ENCODE measurements at regions not wholly inside any gene's neighbourhood (a gene's known extent, or its start where the extent isn't known, plus 50 kb on each side); places are given as distances from the start of the nearest gene placed in this dataset.

DNA sequence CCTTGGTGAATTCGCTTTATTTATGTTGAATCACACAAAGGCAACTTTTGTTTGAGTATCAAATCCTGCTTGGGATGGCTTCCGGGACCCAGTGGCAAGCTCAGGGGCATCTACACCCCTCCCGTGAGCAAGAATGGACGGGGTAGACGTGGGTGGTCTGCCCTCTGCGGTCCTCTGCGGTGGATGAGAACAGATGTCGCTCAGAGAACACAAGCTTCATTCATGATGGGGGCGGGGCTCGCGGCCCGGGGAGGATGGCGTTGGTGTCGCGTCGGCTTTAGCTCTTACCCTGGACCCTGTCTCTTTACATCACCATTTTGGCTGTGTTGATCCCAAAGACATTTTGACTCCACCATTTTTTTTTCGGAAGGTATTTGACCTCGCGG lies 158.5 kb upstream of the RTL1 start:
- H3K27ac ChIP-seq (ENCODE audit: low read depth, low read length): no peak overlapping the region
- no peaks in the 10 kb centered on the region for H3K4me1 ChIP-seq (ENCODE audit: insufficient read depth, low read length)
- no peaks in the 10 kb centered on the region for H3K9me3 ChIP-seq (ENCODE audit: low read length)
- no peaks in the 10 kb centered on the region for H3K27me3 ChIP-seq (ENCODE audit: control insufficient read depth in 1 of 2, insufficient read depth in 2 of 2, low read length in 2 of 2)
- H3K4me3 ChIP-seq (ENCODE audit: low read depth in 1 of 2, low read length in 2 of 2): no peak overlapping the region
- no peaks in the 10 kb centered on the region for H3K36me3 ChIP-seq (ENCODE audit: insufficient read depth, low read length)
- no peak overlapping the region for H3K9ac ChIP-seq (ENCODE audit: low read length)

DNA sequence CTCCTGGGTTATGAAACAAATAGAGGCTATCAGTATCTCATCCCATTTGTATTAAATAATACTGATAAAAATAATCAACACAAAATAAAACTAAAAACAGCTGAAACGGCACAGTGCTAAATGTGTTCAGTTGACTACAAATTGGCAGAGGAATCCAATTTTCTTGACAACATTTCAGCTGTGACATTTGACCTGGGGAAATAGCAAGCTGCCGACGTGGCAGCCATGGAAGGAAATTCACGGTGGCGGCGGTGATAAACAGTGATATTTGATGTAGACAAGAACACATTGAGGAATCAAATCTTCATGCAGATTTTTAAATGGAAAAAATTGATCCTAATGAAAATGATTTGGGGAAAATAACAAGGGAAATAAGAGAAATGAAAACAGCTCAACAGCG lies 159.1 kb upstream of the RTL1 start:
- Histone ChIP-seq H3K9ac (ENCODE audit: low read length) (no peak overlapping the region), H3K9me3 (ENCODE audit: low read length) (no peaks in the 10 kb centered on the region), H3K4me3 (ENCODE audit: low read depth in 1 of 2, low read length in 2 of 2) (no peak overlapping the region), H3K4me1 (ENCODE audit: insufficient read depth, low read length) (no peaks in the 10 kb centered on the region), H3K27me3 (ENCODE audit: control insufficient read depth in 1 of 2, insufficient read depth in 2 of 2, low read length in 2 of 2) (no peaks in the 10 kb centered on the region), H3K36me3 (ENCODE audit: insufficient read depth, low read length) (no peaks in the 10 kb centered on the region), H3K27ac (ENCODE audit: low read depth, low read length) (no peak overlapping the region)

- Histone ChIP-seq H3K27me3 (ENCODE audit: control insufficient read depth in 1 of 2, insufficient read depth in 2 of 2, low read length in 2 of 2) (no peaks in the 10 kb centered on the region), H3K27ac (ENCODE audit: low read depth, low read length) (no peak overlapping the region), H3K4me3 (ENCODE audit: low read depth in 1 of 2, low read length in 2 of 2) (no peak overlapping the region)
These were observed 159.6 kb upstream of the RTL1 start for GRCh38 chr14:101063121-101063520.

GRCh38 chr14:101064121-101064661 lies 160.7 kb upstream of the RTL1 start:
- no peaks in the 10 kb centered on the region for H3K27me3 ChIP-seq (ENCODE audit: control insufficient read depth in 1 of 2, insufficient read depth in 2 of 2, low read length in 2 of 2)
- H3K4me1 ChIP-seq (ENCODE audit: insufficient read depth, low read length): no peaks in the 10 kb centered on the region
- no peaks in the 10 kb centered on the region for H3K36me3 ChIP-seq (ENCODE audit: insufficient read depth, low read length)
- no peak overlapping the region for H3K27ac ChIP-seq (ENCODE audit: low read depth, low read length)
- H3K4me3 ChIP-seq (ENCODE audit: low read depth in 1 of 2, low read length in 2 of 2): no peak overlapping the region
- H3K9me3 ChIP-seq (ENCODE audit: low read length): no peaks in the 10 kb centered on the region
- H3K9ac ChIP-seq (ENCODE audit: low read length): no peak overlapping the region

More at GRCh38 chr14:101063121-101063520, 159.6 kb upstream of the RTL1 start:
- Histone ChIP-seq H3K36me3 (ENCODE audit: insufficient read depth, low read length) (no peaks in the 10 kb centered on the region), H3K9me3 (ENCODE audit: low read length) (no peaks in the 10 kb centered on the region), H3K9ac (ENCODE audit: low read length) (no peak overlapping the region), H3K4me1 (ENCODE audit: insufficient read depth, low read length) (no peaks in the 10 kb centered on the region)

- H3K36me3 ChIP-seq (ENCODE audit: insufficient read depth, low read length): no peaks in the 10 kb centered on the region
- H3K27me3 ChIP-seq (ENCODE audit: control insufficient read depth in 1 of 2, insufficient read depth in 2 of 2, low read length in 2 of 2): no peaks in the 10 kb centered on the region
- no peak overlapping the region for H3K9ac ChIP-seq (ENCODE audit: low read length)
- H3K4me1 ChIP-seq (ENCODE audit: insufficient read depth, low read length): no peaks in the 10 kb centered on the region
- H3K4me3 ChIP-seq (ENCODE audit: low read depth in 1 of 2, low read length in 2 of 2): no peak overlapping the region
- H3K27ac ChIP-seq (ENCODE audit: low read depth, low read length): no peak overlapping the region
- H3K9me3 ChIP-seq (ENCODE audit: low read length): no peaks in the 10 kb centered on the region
These were observed 161.2 kb upstream of the RTL1 start for GRCh38 chr14:101064718-101065117.

DNA sequence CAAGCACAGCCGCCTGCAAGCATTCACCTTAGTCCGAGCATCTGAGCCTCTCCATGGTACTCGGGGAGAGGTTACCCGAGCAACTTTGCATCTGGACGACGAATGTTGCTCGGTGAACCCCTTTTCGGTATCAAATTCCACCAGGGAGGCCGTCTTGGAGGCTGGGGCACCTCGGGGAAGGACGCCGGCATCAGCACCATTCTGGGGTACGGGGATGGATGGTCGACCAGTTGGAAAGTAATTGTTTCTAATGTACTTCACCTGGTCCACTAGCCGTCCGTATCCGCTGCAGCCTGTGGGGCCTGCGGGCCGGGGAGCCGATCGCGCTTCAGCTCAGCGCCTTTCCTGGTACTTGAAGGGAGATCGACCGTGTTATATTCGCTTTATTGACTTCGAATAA lies 161.7 kb upstream of the RTL1 start:
- Histone ChIP-seq H3K36me3 (ENCODE audit: insufficient read depth, low read length) (no peaks in the 10 kb centered on the region), H3K9me3 (ENCODE audit: low read length) (no peaks in the 10 kb centered on the region), H3K9ac (ENCODE audit: low read length) (no peak overlapping the region), H3K4me3 (ENCODE audit: low read depth in 1 of 2, low read length in 2 of 2) (no peak overlapping the region), H3K4me1 (ENCODE audit: insufficient read depth, low read length) (no peaks in the 10 kb centered on the region), H3K27me3 (ENCODE audit: control insufficient read depth in 1 of 2, insufficient read depth in 2 of 2, low read length in 2 of 2) (no peaks in the 10 kb centered on the region), H3K27ac (ENCODE audit: low read depth, low read length) (no peak overlapping the region)

GRCh38 chr14:101065696-101066694 lies 162.5 kb upstream of the RTL1 start:
- Histone ChIP-seq H3K27me3 (ENCODE audit: control insufficient read depth in 1 of 2, insufficient read depth in 2 of 2, low read length in 2 of 2) (peaks cover 0 to 7% of the 10 kb centered on the region in 2 donors), H3K27ac (ENCODE audit: low read depth, low read length) (no peak overlapping the region), H3K9me3 (ENCODE audit: low read length) (no peaks in the 10 kb centered on the region), H3K4me3 (ENCODE audit: low read depth in 1 of 2, low read length in 2 of 2) (no peak overlapping the region), H3K4me1 (ENCODE audit: insufficient read depth, low read length) (no peaks in the 10 kb centered on the region), H3K36me3 (ENCODE audit: insufficient read depth, low read length) (no peaks in the 10 kb centered on the region), H3K9ac (ENCODE audit: low read length) (no peak overlapping the region)

DNA sequence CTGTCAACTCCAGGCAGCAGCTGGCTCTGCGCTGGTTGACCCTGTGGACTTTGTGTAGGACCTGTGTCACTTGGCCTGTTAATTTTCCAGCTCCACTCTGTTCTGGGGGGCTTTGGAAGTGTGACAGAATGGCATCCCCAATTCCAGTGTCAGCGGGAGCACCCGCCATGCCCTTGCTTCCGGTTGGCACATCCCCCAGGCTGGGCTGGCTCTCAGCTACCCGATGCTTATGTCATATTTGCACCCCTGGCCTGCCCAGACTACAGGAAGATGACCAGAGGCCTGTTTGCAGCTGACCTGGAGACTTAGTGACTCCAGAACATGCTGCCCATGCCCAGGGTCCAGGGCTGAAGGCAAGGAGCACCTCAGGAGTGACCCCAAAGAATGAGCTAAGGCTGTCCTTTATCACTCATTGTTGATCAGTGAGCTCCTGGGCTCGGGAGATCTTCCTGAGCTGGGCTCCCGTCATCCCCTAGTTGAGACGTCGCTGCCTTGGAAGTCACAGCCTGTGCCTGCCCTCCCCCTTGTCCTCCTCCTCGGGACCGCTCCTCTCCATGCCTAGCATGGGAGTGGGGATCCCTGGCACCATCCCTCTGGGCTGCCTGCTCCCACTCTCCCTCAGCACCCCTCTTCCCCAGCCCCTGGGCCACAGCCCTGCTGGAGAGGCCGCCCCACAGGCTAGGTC lies 163.4 kb upstream of the RTL1 start:
- H3K27ac ChIP-seq (ENCODE audit: low read depth, low read length): no peak overlapping the region
- H3K4me3 ChIP-seq (ENCODE audit: low read depth in 1 of 2, low read length in 2 of 2): no peak overlapping the region
- H3K9ac ChIP-seq (ENCODE audit: low read length): no peak overlapping the region
- H3K36me3 ChIP-seq (ENCODE audit: insufficient read depth, low read length): no peaks in the 10 kb centered on the region
- H3K4me1 ChIP-seq (ENCODE audit: insufficient read depth, low read length): no peaks in the 10 kb centered on the region
- peaks cover 0 to 7% of the 10 kb centered on the region in 2 donors for H3K27me3 ChIP-seq (ENCODE audit: control insufficient read depth in 1 of 2, insufficient read depth in 2 of 2, low read length in 2 of 2)
- no peaks in the 10 kb centered on the region for H3K9me3 ChIP-seq (ENCODE audit: low read length)

GRCh38 chr14:101068313-101069227 lies 165.0 kb upstream of the RTL1 start:
- no peaks in the 10 kb centered on the region for H3K36me3 ChIP-seq (ENCODE audit: insufficient read depth, low read length)
- H3K4me3 ChIP-seq (ENCODE audit: low read depth in 1 of 2, low read length in 2 of 2): no peak overlapping the region
- H3K4me1 ChIP-seq (ENCODE audit: insufficient read depth, low read length): no peaks in the 10 kb centered on the region
- H3K27me3 ChIP-seq (ENCODE audit: control insufficient read depth in 1 of 2, insufficient read depth in 2 of 2, low read length in 2 of 2): peaks cover 0 to 7% of the 10 kb centered on the region in 2 donors
- no peak overlapping the region for H3K27ac ChIP-seq (ENCODE audit: low read depth, low read length)
- H3K9ac ChIP-seq (ENCODE audit: low read length): no peak overlapping the region
- H3K9me3 ChIP-seq (ENCODE audit: low read length): no peaks in the 10 kb centered on the region

GRCh38 chr14:101069228-101069549 lies 165.7 kb upstream of the RTL1 start:
- Histone ChIP-seq H3K27me3 (ENCODE audit: control insufficient read depth in 1 of 2, insufficient read depth in 2 of 2, low read length in 2 of 2) (peaks cover 0 to 7% of the 10 kb centered on the region in 2 donors), H3K36me3 (ENCODE audit: insufficient read depth, low read length) (no peaks in the 10 kb centered on the region), H3K9me3 (ENCODE audit: low read length) (no peaks in the 10 kb centered on the region), H3K4me3 (ENCODE audit: low read depth in 1 of 2, low read length in 2 of 2) (no peak overlapping the region), H3K4me1 (ENCODE audit: insufficient read depth, low read length) (no peaks in the 10 kb centered on the region), H3K9ac (ENCODE audit: low read length) (no peak overlapping the region), H3K27ac (ENCODE audit: low read depth, low read length) (no peak overlapping the region)
